Caco-2 (cell line): ENCODE measurements at regions not wholly inside any gene's neighbourhood (a gene's known extent, or its start where the extent isn't known, plus 50 kb on each side); places are given as distances from the start of the nearest gene placed in this dataset.

Source experiments
- BruUV-seq: library from RNA; stranded (reverse); fragments of 400-500 nt; replicated peaks from 2 replicates; lab custom pipeline; 2021; lab: Mats Ljungman, UMichigan
- CTCF ChIA-PET: fragments of 300-600 bp; sonication (Branson Sonifier 250); formaldehyde crosslinking; loops from one replicate; lab custom pipeline; 2022; ENCODE audit warnings: antibody characterized with exemption; lab: Charles Lee
- POLR2A ChIA-PET: fragments of 300-600 bp; sonication (Branson Sonifier 250); formaldehyde crosslinking; loops from one replicate; lab custom pipeline; 2022; ENCODE audit warnings: antibody characterized with exemption; lab: Charles Lee
- DNase-seq, 2 experiments: peaks; one replicate each; pipeline versions ENCODE4 v3.0.0 to v3.0.0-alpha.2; 2020 to 2022
- H3K27me3 ChIP-seq: replicated peaks from 2 replicates; pipeline ENCODE4 v1.6.0; 2011; ENCODE audit warnings: low read length; ENCODE audit not compliant: control insufficient read depth, insufficient read depth
- H3K36me3 ChIP-seq: 2 replicates; pipeline ENCODE4 v1.5.1; 2011; ENCODE audit warnings: low read length; ENCODE audit not compliant: control insufficient read depth, insufficient read depth
- H3K4me1 ChIP-seq: fragments of 250-450 bp; sonication (Bioruptor Pico); 2 replicates; pipeline ENCODE4 v1.5.1; 2020; ENCODE audit warnings: mild to moderate bottlenecking
- H3K4me3 ChIP-seq: 2 replicates; pipeline ENCODE4 v1.5.1; 2011; ENCODE audit warnings: low read depth, mild to moderate bottlenecking, control low read depth, low read length
- H3K9me3 ChIP-seq: fragments of 250-450 bp; sonication (Bioruptor Pico); 2 replicates; pipeline ENCODE4 v1.5.1; 2020; ENCODE audit warnings: mild to moderate bottlenecking, moderate library complexity
- H3K27ac Mint-ChIP-seq: one replicate; pipeline ENCODE4 v1.8.0; 2022; ENCODE audit warnings: mixed read lengths; ENCODE audit not compliant: unreplicated experiment
- H3K27me3 Mint-ChIP-seq: one replicate; pipeline ENCODE4 v1.8.0; 2022; ENCODE audit warnings: mixed read lengths; ENCODE audit not compliant: insufficient read depth, unreplicated experiment
- H3K36me3 Mint-ChIP-seq: one replicate; pipeline ENCODE4 v1.8.0; 2022; ENCODE audit warnings: mild to moderate bottlenecking, mixed read lengths; ENCODE audit not compliant: insufficient read depth, unreplicated experiment
- H3K4me1 Mint-ChIP-seq: one replicate; pipeline ENCODE4 v1.8.0; 2022; ENCODE audit warnings: low read depth, mixed read lengths; ENCODE audit not compliant: unreplicated experiment
- H3K4me3 Mint-ChIP-seq: one replicate; pipeline ENCODE4 v1.8.0; 2022; ENCODE audit warnings: mild to moderate bottlenecking, moderate library complexity, mixed read lengths; ENCODE audit not compliant: unreplicated experiment
- H3K9me3 Mint-ChIP-seq: one replicate; pipeline ENCODE4 v1.8.0; 2022; ENCODE audit warnings: mixed read lengths; ENCODE audit not compliant: unreplicated experiment
- intact Hi-C: fragments of 100-400 bp; cut with micrococcal nuclease; formaldehyde crosslinking; loops from one replicate; pipeline ENCODE4 v1.10.0; 2022; ENCODE audit not compliant: unreplicated experiment
- TF ChIP-seq, protein P1 (sequence below), 2 experiments: fragments of 200-600 bp in 1 of 2; IDR thresholded peaks; 1 replicate in 1 of 2; 2 replicates in 1 of 2; pipeline versions ENCODE4 v1.5.1 to v1.8.0; 2011 to 2022; ENCODE audit warnings: antibody characterized with exemption in 1 of 2, control low read depth in 1 of 2, inconsistent platforms in 1 of 2, low read depth in 1 of 2, low read length in 1 of 2, mild to moderate bottlenecking in 1 of 2, moderate library complexity in 1 of 2; ENCODE audit not compliant: insufficient read depth in 1 of 2, severe bottlenecking in 1 of 2, unreplicated experiment in 1 of 2

- Mint-ChIP-seq H3K9me3 (no peaks in the 10 kb centered on the region), H3K27me3 (no peaks in the 10 kb centered on the region), H3K4me3 (peak overlapping the region; percentile 17), H3K36me3 (no peaks in the 10 kb centered on the region), H3K27ac (peak overlapping the region; percentile 62), H3K4me1 (peaks cover 21% of the 10 kb centered on the region)
- no TSS peak for BruUV-seq
- Histone ChIP-seq H3K4me3 (no peak overlapping the region), H3K4me1 (peaks cover 36% of the 10 kb centered on the region), H3K9me3 (no peaks in the 10 kb centered on the region), H3K36me3 (no peaks in the 10 kb centered on the region), H3K27me3 (no peaks in the 10 kb centered on the region)
- TF ChIP-seq, protein P1, sequence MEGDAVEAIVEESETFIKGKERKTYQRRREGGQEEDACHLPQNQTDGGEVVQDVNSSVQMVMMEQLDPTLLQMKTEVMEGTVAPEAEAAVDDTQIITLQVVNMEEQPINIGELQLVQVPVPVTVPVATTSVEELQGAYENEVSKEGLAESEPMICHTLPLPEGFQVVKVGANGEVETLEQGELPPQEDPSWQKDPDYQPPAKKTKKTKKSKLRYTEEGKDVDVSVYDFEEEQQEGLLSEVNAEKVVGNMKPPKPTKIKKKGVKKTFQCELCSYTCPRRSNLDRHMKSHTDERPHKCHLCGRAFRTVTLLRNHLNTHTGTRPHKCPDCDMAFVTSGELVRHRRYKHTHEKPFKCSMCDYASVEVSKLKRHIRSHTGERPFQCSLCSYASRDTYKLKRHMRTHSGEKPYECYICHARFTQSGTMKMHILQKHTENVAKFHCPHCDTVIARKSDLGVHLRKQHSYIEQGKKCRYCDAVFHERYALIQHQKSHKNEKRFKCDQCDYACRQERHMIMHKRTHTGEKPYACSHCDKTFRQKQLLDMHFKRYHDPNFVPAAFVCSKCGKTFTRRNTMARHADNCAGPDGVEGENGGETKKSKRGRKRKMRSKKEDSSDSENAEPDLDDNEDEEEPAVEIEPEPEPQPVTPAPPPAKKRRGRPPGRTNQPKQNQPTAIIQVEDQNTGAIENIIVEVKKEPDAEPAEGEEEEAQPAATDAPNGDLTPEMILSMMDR (IDR thresholded peaks at IDR 0.05; ENCODE audit: insufficient read depth in 1 of 2, low read depth in 1 of 2, low read length in 1 of 2, severe bottlenecking in 1 of 2, unreplicated experiment in 1 of 2), result no peak
- DNase-seq, result no peak
- POLR2A ChIA-PET, result no interaction called here
- intact Hi-C loops, result loop anchor here (1.0 to 2.0 kb wide), 2 partner anchors 10 to 42 kb away; no protein-coding TSS in a partner anchor
- CTCF ChIA-PET, result interaction anchor here (0.6 kb wide), 1 partner anchor 615 kb away, joined by 3 read pairs; no protein-coding TSS in a partner anchor
Observed at GRCh38 chr10:28906415-28906814, 229.1 kb downstream of the BAMBI start.

GRCh38 chr10:28906934-28907333 is 229.6 kb downstream of the BAMBI start:
- H3K27me3 ChIP-seq, result no peaks in the 10 kb centered on the region
- no TSS peak for BruUV-seq
- CTCF ChIA-PET, result interaction anchor here (0.6 kb wide), 1 partner anchor 614 kb away, joined by 3 read pairs; no protein-coding TSS in a partner anchor
- Mint-ChIP-seq H3K36me3 (peaks cover 2% of the 10 kb centered on the region), H3K27ac (no peak overlapping the region), H3K27me3 (no peaks in the 10 kb centered on the region), H3K4me1 (peaks cover 21% of the 10 kb centered on the region), H3K9me3 (no peaks in the 10 kb centered on the region), H3K4me3 (no peak overlapping the region)
- DNase-seq, result no peak
- no peaks in the 10 kb centered on the region for H3K9me3 ChIP-seq
- no peaks in the 10 kb centered on the region for H3K36me3 ChIP-seq
- TF ChIP-seq, protein P1 (IDR thresholded peaks at IDR 0.05; ENCODE audit: insufficient read depth in 1 of 2, low read depth in 1 of 2, low read length in 1 of 2, severe bottlenecking in 1 of 2, unreplicated experiment in 1 of 2), result no peak
- POLR2A ChIA-PET, result no interaction called here
- intact Hi-C loops, result loop anchor here (1.0 to 2.0 kb wide), 2 partner anchors 9 to 42 kb away; no protein-coding TSS in a partner anchor
- no peak overlapping the region for H3K4me3 ChIP-seq
- H3K4me1 ChIP-seq, result peaks cover 36% of the 10 kb centered on the region

DNA sequence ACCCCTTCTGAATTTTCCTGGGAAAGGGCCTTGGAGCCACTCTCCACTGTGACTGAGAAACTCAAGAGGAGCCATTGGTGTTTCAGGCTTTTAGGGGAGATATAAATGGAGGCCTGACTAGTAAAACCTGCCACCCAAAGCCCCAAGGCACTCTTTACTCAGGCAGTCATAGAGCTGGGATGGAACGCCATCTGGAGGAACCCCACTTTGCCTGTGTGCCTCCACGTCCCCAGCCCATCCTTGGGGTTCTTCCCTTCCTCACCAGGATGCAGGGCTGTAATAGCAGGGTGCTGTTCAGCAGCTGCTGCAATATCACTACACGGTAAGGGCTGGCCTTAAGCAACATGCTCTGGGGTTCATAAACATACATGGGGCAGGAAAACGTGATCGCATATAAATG is 232.6 kb downstream of the BAMBI start:
- Histone ChIP-seq H3K9me3 (no peaks in the 10 kb centered on the region), H3K27me3 (no peaks in the 10 kb centered on the region), H3K4me1 (peaks cover 40% of the 10 kb centered on the region), H3K36me3 (no peaks in the 10 kb centered on the region), H3K4me3 (no peak overlapping the region)
- ChIA-PET CTCF (no interaction called here), POLR2A (no interaction called here)
- Mint-ChIP-seq H3K27me3 (no peaks in the 10 kb centered on the region), H3K4me1 (peaks cover 29% of the 10 kb centered on the region), H3K36me3 (peaks cover 5% of the 10 kb centered on the region), H3K4me3 (no peak overlapping the region), H3K27ac (no peak overlapping the region), H3K9me3 (no peaks in the 10 kb centered on the region)
- TF ChIP-seq, protein P1 (IDR thresholded peaks at IDR 0.05; ENCODE audit: insufficient read depth in 1 of 2, low read depth in 1 of 2, low read length in 1 of 2, severe bottlenecking in 1 of 2, unreplicated experiment in 1 of 2), result no peak
- BruUV-seq, result no TSS peak
- no peak for DNase-seq
- intact Hi-C loops, result no loop called here
